GM13977 (cell line): ENCODE measurements at regions not wholly inside any gene's neighbourhood (a gene's known extent, or its start where the extent isn't known, plus 50 kb on each side); places are given as distances from the start of the nearest gene placed in this dataset.

Experiments
- DNase-seq: peaks from one replicate; pipeline ENCODE4 v3.0.0; 2012; ENCODE audit warnings: low spot score
- in situ Hi-C: fragments of 300-500 bp; cut with MboI; formaldehyde crosslinking; loops from one replicate; pipeline ENCODE4 v1.12.0; 2022; ENCODE audit warnings: low sequenced_read_pairs, low pct_unique_long_range_greater_than_20kb, mixed read lengths, inconsistent platforms; ENCODE audit not compliant: unreplicated experiment
- TF ChIP-seq, protein P1 (sequence below): IDR thresholded peaks from 2 replicates; pipeline ENCODE4 v1.5.1; 2012; ENCODE audit warnings: mild to moderate bottlenecking, control low read depth; ENCODE audit not compliant: insufficient read depth; ENCODE audit errors: extremely low read depth, missing control alignments

DNA sequence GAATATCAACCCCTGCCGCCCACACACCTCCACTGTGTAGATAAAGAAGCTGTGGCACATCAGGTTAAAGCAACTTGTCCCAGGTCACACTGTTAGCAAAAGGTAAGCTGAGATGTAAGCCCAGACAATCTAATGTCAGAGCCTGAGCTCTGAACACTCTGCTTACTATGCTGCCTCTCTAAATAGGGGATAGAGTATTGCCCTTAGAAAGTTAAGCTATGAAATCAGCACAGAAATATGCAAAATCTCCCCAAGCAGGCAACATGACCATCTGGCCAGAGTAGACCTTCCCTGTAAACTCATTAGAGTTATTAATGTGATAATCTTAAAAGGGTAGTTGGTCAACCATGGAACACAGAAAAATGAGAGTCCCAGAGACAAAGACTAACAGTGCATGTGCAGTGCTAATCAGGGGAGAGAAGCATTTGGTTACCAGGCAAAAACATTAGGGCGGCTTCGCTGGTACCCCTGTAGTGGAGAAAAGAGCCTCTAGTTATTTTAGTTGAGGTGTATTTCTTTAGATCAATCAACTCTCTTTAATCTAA, 171.0 kb downstream of the BTG1 start:
- in situ Hi-C loops: no loop called here
- TF ChIP-seq, protein P1, sequence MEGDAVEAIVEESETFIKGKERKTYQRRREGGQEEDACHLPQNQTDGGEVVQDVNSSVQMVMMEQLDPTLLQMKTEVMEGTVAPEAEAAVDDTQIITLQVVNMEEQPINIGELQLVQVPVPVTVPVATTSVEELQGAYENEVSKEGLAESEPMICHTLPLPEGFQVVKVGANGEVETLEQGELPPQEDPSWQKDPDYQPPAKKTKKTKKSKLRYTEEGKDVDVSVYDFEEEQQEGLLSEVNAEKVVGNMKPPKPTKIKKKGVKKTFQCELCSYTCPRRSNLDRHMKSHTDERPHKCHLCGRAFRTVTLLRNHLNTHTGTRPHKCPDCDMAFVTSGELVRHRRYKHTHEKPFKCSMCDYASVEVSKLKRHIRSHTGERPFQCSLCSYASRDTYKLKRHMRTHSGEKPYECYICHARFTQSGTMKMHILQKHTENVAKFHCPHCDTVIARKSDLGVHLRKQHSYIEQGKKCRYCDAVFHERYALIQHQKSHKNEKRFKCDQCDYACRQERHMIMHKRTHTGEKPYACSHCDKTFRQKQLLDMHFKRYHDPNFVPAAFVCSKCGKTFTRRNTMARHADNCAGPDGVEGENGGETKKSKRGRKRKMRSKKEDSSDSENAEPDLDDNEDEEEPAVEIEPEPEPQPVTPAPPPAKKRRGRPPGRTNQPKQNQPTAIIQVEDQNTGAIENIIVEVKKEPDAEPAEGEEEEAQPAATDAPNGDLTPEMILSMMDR: no peak
- DNase-seq: no peak

DNA sequence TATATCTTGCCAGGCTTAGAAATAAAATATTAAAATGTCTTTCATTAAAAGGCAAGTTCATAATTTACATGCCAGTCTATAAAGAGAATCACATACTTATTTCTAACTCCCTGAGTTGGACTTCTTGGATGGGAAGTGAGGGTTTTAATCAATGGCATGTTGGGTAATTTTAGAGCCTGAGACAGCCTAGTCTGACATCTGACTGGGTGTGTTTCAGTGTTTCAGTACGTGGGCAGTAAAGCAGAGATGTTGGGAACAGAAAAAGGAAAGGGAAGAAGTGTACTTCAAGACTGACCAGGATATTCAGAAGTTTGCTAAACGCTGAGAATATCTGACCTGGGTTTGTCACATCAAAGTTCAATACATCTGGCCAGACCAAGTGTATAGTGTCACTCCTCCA, 171.8 kb downstream of the BTG1 start:
- TF ChIP-seq, protein P1: no peak
- in situ Hi-C loops: no loop called here
- no peak for DNase-seq

DNA sequence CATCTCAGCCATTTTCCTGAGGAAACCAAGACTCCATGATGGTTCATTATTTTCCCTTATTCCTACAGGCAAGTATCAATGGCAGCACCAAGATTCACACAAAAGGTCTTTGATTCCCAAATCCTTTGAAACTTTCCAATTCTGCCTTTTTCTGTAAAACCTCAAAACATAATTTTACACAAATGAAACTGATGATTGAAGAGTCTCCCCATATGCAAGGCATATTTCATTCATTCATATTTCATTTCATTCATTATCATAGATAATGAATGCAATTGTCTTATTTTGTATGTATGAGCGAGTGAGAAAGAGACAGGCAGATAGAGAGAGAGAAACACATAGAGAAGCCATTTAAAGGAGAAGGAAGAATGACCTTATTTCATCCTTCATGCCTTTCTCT, 172.8 kb downstream of the BTG1 start:
- DNase-seq: no peak
- TF ChIP-seq, protein P1: no peak
- in situ Hi-C loops: no loop called here

DNA sequence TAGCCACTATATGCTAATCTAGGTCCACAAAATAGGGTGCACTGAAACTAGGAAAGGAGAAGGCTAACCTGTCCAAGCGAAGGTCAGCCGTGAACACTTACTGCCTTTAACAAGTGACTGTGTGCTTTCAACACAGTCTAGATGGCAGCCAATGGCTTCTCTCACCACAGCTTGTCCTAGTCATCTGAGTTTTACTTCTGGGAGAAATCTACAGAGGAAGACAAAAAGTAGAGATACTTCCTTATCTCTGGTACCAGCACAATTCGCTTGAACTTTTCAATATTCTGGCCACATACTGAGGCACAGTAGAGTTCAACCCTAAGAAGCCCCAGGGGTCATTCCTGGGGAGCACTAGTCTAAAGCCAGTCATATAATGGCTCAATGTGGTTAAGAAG, 176.9 kb downstream of the BTG1 start:
- in situ Hi-C loops: no loop called here
- no peak for DNase-seq
- TF ChIP-seq, protein P1: no peak

DNA sequence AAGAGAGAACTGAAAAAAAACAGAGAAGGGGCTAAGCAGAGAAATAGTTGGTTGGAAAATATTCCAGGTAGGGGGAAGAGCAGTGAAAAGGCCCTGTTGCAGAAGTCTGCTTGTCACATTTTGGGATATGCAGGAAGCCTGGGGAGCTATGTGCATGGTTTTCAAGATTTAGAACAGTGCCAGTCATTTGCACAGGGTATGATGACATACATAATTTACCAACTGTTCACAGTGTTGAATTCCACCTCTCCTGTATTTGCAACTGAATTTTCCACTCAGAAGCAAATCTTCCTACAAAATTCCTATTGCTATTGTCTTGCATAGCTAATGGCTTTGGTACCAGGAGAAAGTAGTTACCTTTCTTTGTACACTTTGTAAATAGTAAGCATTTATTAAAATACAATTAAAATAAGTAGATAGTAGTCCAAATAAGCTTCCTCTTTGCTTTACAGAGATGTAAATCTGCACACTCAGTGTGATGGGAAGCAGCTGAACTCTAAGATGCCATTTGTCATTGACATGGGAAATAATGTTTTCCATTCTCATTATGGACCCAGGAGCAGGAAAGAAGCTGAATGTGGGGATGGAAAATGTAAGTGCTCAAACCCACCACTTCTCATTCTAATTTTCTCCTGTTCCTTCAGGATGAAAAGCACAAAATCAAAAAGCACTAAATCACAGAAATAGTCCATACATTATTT, 177.4 kb downstream of the BTG1 start:
- in situ Hi-C loops: no loop called here
- TF ChIP-seq, protein P1: no peak

DNA sequence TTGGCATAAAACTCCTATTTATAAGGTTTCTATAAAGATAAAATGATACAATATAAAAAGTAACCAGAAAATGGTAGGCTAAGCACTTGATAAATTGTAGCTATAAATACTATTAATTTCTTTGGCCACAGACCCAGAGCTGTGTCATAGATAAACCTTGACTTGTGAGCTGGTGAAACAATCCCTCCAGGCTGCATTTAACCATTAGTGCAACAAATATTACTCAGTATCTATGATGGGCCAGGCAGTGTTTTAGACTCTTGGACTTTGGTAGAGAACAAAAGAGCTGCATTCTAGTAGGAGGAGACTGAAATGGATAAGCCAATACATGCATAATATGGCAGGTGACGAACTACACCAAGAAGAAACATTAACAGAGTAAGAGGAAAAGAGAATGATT, 178.1 kb downstream of the BTG1 start:
- TF ChIP-seq, protein P1: no peak
- no peak for DNase-seq
- in situ Hi-C loops: no loop called here

More for the DNA sequence above, 177.4 kb downstream of the BTG1 start:
- DNase-seq: no peak
